OCI-LY7 (cell line): ENCODE measurements at regions not wholly inside any gene's neighbourhood (a gene's known extent, or its start where the extent isn't known, plus 50 kb on each side); places are given as distances from the start of the nearest gene placed in this dataset.

ENCODE experiments used
- BruUV-seq: library from RNA; stranded (reverse); fragments of 400-500 nt; replicated peaks from 2 replicates; lab custom pipeline; 2021; lab: Mats Ljungman, UMichigan
- CTCF ChIA-PET: fragments of 300-600 bp; sonication (Branson Sonifier 250); formaldehyde crosslinking; loops from one replicate; lab custom pipeline; 2022; ENCODE audit warnings: antibody characterized with exemption; ENCODE audit not compliant: unreplicated experiment; lab: Charles Lee
- POLR2A ChIA-PET: fragments of 300-600 bp; sonication (Branson Sonifier 250); formaldehyde crosslinking; loops from one replicate; lab custom pipeline; 2022; ENCODE audit warnings: antibody characterized with exemption; lab: Charles Lee
- DNase-seq: peaks from one replicate; pipeline ENCODE4 v3.0.0-alpha.2; 2015; ENCODE audit warnings: low spot score
- H2AFZ ChIP-seq: fragments of 200-600 bp; sonication (generic), shearing (Covaris generic); 2 replicates; pipeline ENCODE4 v1.6.1; 2014; ENCODE audit warnings: mild to moderate bottlenecking, antibody characterized with exemption, low read length, moderate library complexity
- H3K27ac ChIP-seq: fragments of 200-600 bp; sonication (generic); 2 replicates; pipeline ENCODE4 v1.5.1; 2014; ENCODE audit warnings: mixed run types, low read depth, mild to moderate bottlenecking, moderate library complexity, low read length, inconsistent platforms; ENCODE audit not compliant: poor library complexity, severe bottlenecking
- H3K36me3 ChIP-seq: fragments of 200-600 bp; sonication (generic); 2 replicates; pipeline ENCODE4 v1.6.1; 2014; ENCODE audit warnings: mild to moderate bottlenecking, antibody characterized with exemption, low read length, moderate library complexity, mixed read lengths; ENCODE audit not compliant: insufficient read depth
- H3K4me1 ChIP-seq: fragments of 200-600 bp; sonication (generic); 2 replicates; pipeline ENCODE4 v1.5.1; 2014; ENCODE audit warnings: mild to moderate bottlenecking, low read length; ENCODE audit not compliant: insufficient read depth, poor library complexity, severe bottlenecking
- H3K4me2 ChIP-seq: fragments of 200-600 bp; sonication (generic); 2 replicates; pipeline ENCODE4 v1.6.1; 2014; ENCODE audit warnings: mild to moderate bottlenecking, low read length
- H3K4me3 ChIP-seq: fragments of 200-600 bp; sonication (generic); 2 replicates; pipeline ENCODE4 v1.5.1; 2014; ENCODE audit warnings: mild to moderate bottlenecking, low read depth, low read length; ENCODE audit not compliant: poor library complexity, severe bottlenecking
- H3K79me2 ChIP-seq: fragments of 200-600 bp; sonication (generic); 2 replicates; pipeline ENCODE4 v1.6.1; 2016; ENCODE audit warnings: low read depth, mild to moderate bottlenecking, low read length, moderate library complexity, mixed read lengths; ENCODE audit not compliant: insufficient read depth
- H3K9me2 ChIP-seq: fragments of 200-600 bp; sonication (generic); 2 replicates; pipeline ENCODE4 v1.6.1; 2016; ENCODE audit warnings: mild to moderate bottlenecking, low read length, mixed read lengths; ENCODE audit not compliant: insufficient read depth
- H3K9me3 ChIP-seq: fragments of 200-600 bp; sonication (generic); 2 replicates; pipeline ENCODE4 v1.6.1; 2014; ENCODE audit warnings: mild to moderate bottlenecking, mixed run types, low read length, mixed read lengths
- H4K20me1 ChIP-seq: fragments of 200-600 bp; sonication (generic); 2 replicates; pipeline ENCODE4 v1.6.1; 2014; ENCODE audit warnings: mild to moderate bottlenecking, antibody characterized with exemption, low read length, moderate library complexity, mixed read lengths; ENCODE audit not compliant: insufficient read depth
- EZH2phosphoT487 ChIP-seq: fragments of 200-600 bp; sonication (generic); IDR thresholded peaks from 2 replicates; pipeline ENCODE4 v1.6.1; 2018; ENCODE audit warnings: low read depth, borderline replicate concordance, mild to moderate bottlenecking, mixed run types, antibody characterized with exemption, low read length, moderate library complexity, mixed read lengths
- intact Hi-C: fragments of 100-400 bp; cut with micrococcal nuclease; formaldehyde crosslinking; loops from one replicate; pipeline ENCODE4 v1.10.0; 2022; ENCODE audit not compliant: unreplicated experiment
- TF ChIP-seq, protein P1 (sequence below): fragments of 200-600 bp; sonication (generic); conservative IDR thresholded peaks from 2 replicates; pipeline ENCODE4 v1.5.1; 2014; ENCODE audit warnings: mild to moderate bottlenecking, antibody characterized with exemption, low read length, moderate library complexity, mixed read lengths

DNA sequence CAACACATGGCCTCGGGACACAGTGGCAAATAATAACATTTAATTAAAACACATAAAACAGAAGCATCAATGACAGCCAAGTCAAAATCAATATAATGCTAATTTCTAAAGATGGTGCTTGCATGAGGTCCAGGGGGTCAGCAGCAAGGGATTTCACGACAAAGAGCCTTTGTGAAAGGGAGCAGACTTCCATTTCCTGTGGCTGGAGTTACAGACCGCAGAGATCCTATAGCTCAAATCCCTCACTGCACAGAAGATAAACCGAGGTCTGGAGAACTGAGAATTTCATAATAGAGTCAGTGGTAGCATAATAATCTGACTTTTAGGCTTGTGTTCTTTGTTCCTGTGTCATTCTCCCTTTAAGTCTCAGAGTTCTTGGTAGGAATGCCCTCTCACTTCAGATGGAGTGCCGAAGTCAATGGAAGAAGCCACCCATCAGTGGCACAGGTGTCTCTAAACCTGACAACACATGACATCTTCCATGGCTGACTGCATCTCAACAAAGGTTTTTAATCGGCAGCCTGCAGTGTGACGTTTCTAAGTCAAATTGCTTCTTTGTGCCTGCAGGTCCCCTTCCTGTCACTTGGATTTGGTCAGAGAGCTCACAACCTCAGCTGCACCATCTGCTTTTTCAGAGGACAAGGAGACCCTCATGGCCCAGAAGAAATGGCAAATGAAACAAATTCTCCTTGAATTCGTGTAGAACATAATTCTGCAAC is 67.4 kb downstream of the CARTPT start:
- POLR2A ChIA-PET, result no interaction called here
- CTCF ChIA-PET, result no interaction called here
- no TSS peak for BruUV-seq
- H3K9me2 ChIP-seq, result no peaks in the 10 kb centered on the region
- DNase-seq, result peak; percentile 90
- peak overlapping the region; percentile 62 for H3K4me2 ChIP-seq
- H3K79me2 ChIP-seq, result no peaks in the 10 kb centered on the region
- no peaks in the 10 kb centered on the region for H3K9me3 ChIP-seq
- peak overlapping the region; percentile 73 for H2AFZ ChIP-seq
- no peaks in the 10 kb centered on the region; the same call in 1 of the 2 replicates for H3K36me3 ChIP-seq
- intact Hi-C loops, result no loop called here
- H3K4me1 ChIP-seq, result peaks cover 39% of the 10 kb centered on the region
- TF ChIP-seq EZH2phosphoT487, result no peak
- TF ChIP-seq, protein P1, sequence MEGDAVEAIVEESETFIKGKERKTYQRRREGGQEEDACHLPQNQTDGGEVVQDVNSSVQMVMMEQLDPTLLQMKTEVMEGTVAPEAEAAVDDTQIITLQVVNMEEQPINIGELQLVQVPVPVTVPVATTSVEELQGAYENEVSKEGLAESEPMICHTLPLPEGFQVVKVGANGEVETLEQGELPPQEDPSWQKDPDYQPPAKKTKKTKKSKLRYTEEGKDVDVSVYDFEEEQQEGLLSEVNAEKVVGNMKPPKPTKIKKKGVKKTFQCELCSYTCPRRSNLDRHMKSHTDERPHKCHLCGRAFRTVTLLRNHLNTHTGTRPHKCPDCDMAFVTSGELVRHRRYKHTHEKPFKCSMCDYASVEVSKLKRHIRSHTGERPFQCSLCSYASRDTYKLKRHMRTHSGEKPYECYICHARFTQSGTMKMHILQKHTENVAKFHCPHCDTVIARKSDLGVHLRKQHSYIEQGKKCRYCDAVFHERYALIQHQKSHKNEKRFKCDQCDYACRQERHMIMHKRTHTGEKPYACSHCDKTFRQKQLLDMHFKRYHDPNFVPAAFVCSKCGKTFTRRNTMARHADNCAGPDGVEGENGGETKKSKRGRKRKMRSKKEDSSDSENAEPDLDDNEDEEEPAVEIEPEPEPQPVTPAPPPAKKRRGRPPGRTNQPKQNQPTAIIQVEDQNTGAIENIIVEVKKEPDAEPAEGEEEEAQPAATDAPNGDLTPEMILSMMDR, result no peak
- H3K27ac ChIP-seq, result peak overlapping the region; percentile 73
- H4K20me1 ChIP-seq, result no peaks in the 10 kb centered on the region
- H3K4me3 ChIP-seq, result peak overlapping the region; percentile 36

DNA sequence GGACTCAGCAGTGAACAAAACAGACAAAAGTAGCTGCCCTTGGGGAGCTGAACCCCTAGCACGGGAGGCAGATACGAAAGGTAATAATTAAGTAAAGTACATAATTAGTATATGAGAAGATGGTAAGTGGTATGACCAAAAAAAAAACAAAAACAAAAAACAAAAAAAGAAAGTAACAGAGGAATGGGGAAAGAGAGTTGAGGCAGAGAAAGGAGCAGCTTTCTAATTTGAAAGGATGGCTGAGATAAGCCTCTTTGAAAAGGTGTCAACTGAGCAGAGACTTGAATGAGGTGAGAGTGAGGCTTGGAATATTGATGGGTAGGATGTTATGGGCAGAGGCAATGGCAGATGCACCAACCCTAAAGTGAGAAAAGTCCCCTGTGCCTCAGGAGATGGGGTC is 69.7 kb downstream of the CARTPT start:
- Histone ChIP-seq H3K4me2 (no peak overlapping the region), H3K9me3 (no peaks in the 10 kb centered on the region), H2AFZ (no peak overlapping the region), H3K4me3 (no peak overlapping the region), H4K20me1 (no peaks in the 10 kb centered on the region), H3K27ac (no peak overlapping the region), H3K4me1 (peaks cover 30% of the 10 kb centered on the region), H3K9me2 (no peaks in the 10 kb centered on the region), H3K79me2 (no peaks in the 10 kb centered on the region), H3K36me3 (no peaks in the 10 kb centered on the region; the same call in 1 of the 2 replicates)
- no peak for DNase-seq
- intact Hi-C loops, result no loop called here
- ChIA-PET POLR2A (no interaction called here), CTCF (interaction anchor here (0.6 kb wide), 1 partner anchor 170 kb away, joined by 3 read pairs; no protein-coding TSS in a partner anchor)
- TF ChIP-seq EZH2phosphoT487, result no peak
- TF ChIP-seq, protein P1, result no peak
- no TSS peak for BruUV-seq

DNA sequence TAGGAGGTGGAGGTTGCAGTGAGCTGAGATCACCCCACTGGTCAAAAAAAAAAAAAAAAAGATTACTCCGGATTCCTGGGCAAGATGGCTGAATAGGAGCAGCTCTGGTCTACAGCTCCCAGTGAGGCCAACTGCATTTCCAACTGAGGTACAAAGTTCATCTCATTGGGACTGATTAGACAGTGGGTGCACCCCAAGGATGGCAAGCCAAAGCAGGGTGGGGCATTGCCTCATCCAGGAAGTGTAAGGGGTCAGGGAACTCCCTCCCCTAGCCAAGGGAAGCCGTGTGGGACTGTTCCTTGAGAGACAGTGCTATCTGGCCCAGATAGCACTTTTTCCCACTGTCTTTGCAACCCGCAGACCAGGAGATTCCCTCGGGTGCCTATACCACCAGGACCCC is 70.7 kb downstream of the CARTPT start:
- ChIA-PET POLR2A (interaction anchor here (0.7 kb wide), 1 partner anchor 228 kb away, joined by 3 read pairs; no protein-coding TSS in a partner anchor), CTCF (no interaction called here)
- H2AFZ ChIP-seq, result no peak overlapping the region
- H3K4me1 ChIP-seq, result peaks cover 30% of the 10 kb centered on the region
- no peak overlapping the region for H3K4me3 ChIP-seq
- intact Hi-C loops, result no loop called here
- no peak overlapping the region for H3K27ac ChIP-seq
- H3K9me3 ChIP-seq, result no peaks in the 10 kb centered on the region
- no peaks in the 10 kb centered on the region for H3K79me2 ChIP-seq
- no peaks in the 10 kb centered on the region; the same call in 1 of the 2 replicates for H3K36me3 ChIP-seq
- H3K9me2 ChIP-seq, result no peaks in the 10 kb centered on the region
- no peak for DNase-seq
- H4K20me1 ChIP-seq, result no peaks in the 10 kb centered on the region
- BruUV-seq, result no TSS peak
- H3K4me2 ChIP-seq, result no peak overlapping the region
- TF ChIP-seq, protein P1, result no peak
- TF ChIP-seq EZH2phosphoT487, result no peak
